Aorta (tissue), 5 donors: ENCODE measurements at regions not wholly inside any gene's neighbourhood (a gene's known extent, or its start where the extent isn't known, plus 50 kb on each side); places are given as distances from the start of the nearest gene placed in this dataset.

Source experiments
- ATAC-seq: fragments of 200-7000 bp; cut with Tn5 transposase; one replicate; pipeline ENCODE4 v1.9.1; 2022; ENCODE audit warnings: moderate library complexity; ENCODE audit not compliant: low FRiP score
- DNase-seq, 2 donors: peaks; one replicate each; pipeline ENCODE4 v3.0.0-alpha.2; 2020
- H3K27ac ChIP-seq, 2 donors: one replicate each; pipeline ENCODE4 v1.5.1; 2013; ENCODE audit warnings: low read length in 2 of 2, mild to moderate bottlenecking in 2 of 2, moderate library complexity in 2 of 2, control low read depth in 1 of 2, inconsistent platforms in 1 of 2, low read depth in 1 of 2
- H3K27me3 ChIP-seq, 2 donors: one replicate each; pipeline ENCODE4 v1.6.1; 2013; ENCODE audit warnings: control low read depth in 1 of 2, low read length in 1 of 2, mild to moderate bottlenecking in 1 of 2, moderate library complexity in 1 of 2; ENCODE audit not compliant: insufficient read depth in 2 of 2, control insufficient read depth in 1 of 2
- H3K36me3 ChIP-seq, 2 donors: one replicate each; pipeline ENCODE4 v1.6.1; 2013; ENCODE audit warnings: control low read depth in 1 of 2, low read length in 1 of 2, mild to moderate bottlenecking in 1 of 2; ENCODE audit not compliant: insufficient read depth in 2 of 2, control insufficient read depth in 1 of 2
- H3K4me1 ChIP-seq, 2 donors: one replicate each; pipeline ENCODE4 v1.6.1; 2013; ENCODE audit warnings: low read length in 2 of 2, control low read depth in 1 of 2, mild to moderate bottlenecking in 1 of 2, moderate library complexity in 1 of 2; ENCODE audit not compliant: insufficient read depth in 2 of 2, control insufficient read depth in 1 of 2
- H3K4me3 ChIP-seq, 2 donors: one replicate each; pipeline ENCODE4 v1.5.1; 2013; ENCODE audit warnings: low read length in 2 of 2, control low read depth in 1 of 2, mild to moderate bottlenecking in 1 of 2
- H3K9me3 ChIP-seq: one replicate; pipeline ENCODE4 v1.6.1; 2013; ENCODE audit warnings: mild to moderate bottlenecking, low read length; ENCODE audit not compliant: control insufficient read depth
- WGBS, 2 donors: extraction: QIAGEN DNeasy Blood & Tissue Kit; methylation state at CpG; one replicate each; pipeline ENCODE4 v1.1.7; 2013; 5-methylcytosine and 5-hydroxymethylcytosine counted together
- intact Hi-C, 2 donors: fragments of 100-400 bp; cut with DNase I; formaldehyde crosslinking; loops; one replicate each; pipeline versions ENCODE4 v1.14.2 to v1.15.0; 2022
- donor health status: healthy with polysubstance abuse.
- donor health status: Bipolar disorder and iron deficiency.
- donor health status: DM: no; HTN: no; CAD: no.
- donor health status: DM: no; HTN: no; CAD: no.
- donor health status: DM: yes; HTN: yes; CAD: no.

DNA sequence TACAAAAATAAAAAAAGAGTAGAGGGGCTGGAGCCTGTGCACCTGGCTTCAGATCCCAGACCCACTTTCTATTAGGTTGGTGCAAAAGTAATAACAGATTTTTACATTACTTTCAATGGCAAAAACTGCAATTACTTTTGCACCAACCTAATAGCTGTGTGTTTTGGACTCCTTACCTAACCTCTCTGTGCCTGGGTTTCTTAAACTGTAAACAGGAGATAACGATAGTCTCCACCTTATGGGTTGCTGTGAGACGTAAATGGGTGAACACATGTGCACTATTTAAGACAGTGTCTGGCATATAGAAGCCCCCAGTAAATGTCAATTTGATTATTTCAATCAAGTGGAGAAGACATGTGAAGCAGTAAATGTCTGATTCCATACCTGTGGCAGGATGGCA lies 89.7 kb downstream of the TFAP2C start:
- H3K4me3 ChIP-seq: no peak overlapping the region
- no peaks in the 10 kb centered on the region for H3K36me3 ChIP-seq
- H3K9me3 ChIP-seq: no peaks in the 10 kb centered on the region
- DNase-seq: no peak
- H3K27me3 ChIP-seq: no peaks in the 10 kb centered on the region
- no peak overlapping the region for H3K27ac ChIP-seq
- 87 to 88% methylated on average over 2 of the region's 2 CpGs for WGBS, 2 donors
- no peaks in the 10 kb centered on the region for H3K4me1 ChIP-seq
- intact Hi-C loops: no loop called here
- ATAC-seq: no peak

GRCh38 chr20:56720620-56721213 lies 91.6 kb downstream of the TFAP2C start:
- 86 to 88% methylated on average over 7 of the region's 7 CpGs for WGBS, 2 donors

GRCh38 chr20:56722042-56722441 lies 92.9 kb downstream of the TFAP2C start:
- Histone ChIP-seq H3K4me1 (no peaks in the 10 kb centered on the region), H3K4me3 (no peak overlapping the region), H3K9me3 (no peaks in the 10 kb centered on the region), H3K36me3 (no peaks in the 10 kb centered on the region), H3K27ac (no peak overlapping the region), H3K27me3 (no peaks in the 10 kb centered on the region)
- ATAC-seq (no peak), DNase-seq (peak in 1 of 2 donors; percentile 73)
- 63 to 67% methylated on average over 10 of the region's 10 CpGs for WGBS, 2 donors
- intact Hi-C loops: no loop called here

More at GRCh38 chr20:56720620-56721213, 91.6 kb downstream of the TFAP2C start:
- Histone ChIP-seq H3K27ac (no peak overlapping the region), H3K9me3 (no peaks in the 10 kb centered on the region), H3K4me1 (no peaks in the 10 kb centered on the region), H3K36me3 (no peaks in the 10 kb centered on the region), H3K4me3 (no peak overlapping the region), H3K27me3 (no peaks in the 10 kb centered on the region)
- DNase-seq (no peak), ATAC-seq (no peak)
- intact Hi-C loops: no loop called here

- WGBS, 2 donors: 85 to 86% methylated on average over 6 of the region's 6 CpGs
- intact Hi-C loops: no loop called here
Observed at GRCh38 chr20:56723331-56723730, 94.2 kb downstream of the TFAP2C start.

GRCh38 chr20:56724241-56724757 lies 95.2 kb downstream of the TFAP2C start:
- H3K4me1 ChIP-seq: no peaks in the 10 kb centered on the region
- no peak overlapping the region for H3K27ac ChIP-seq
- no peaks in the 10 kb centered on the region for H3K36me3 ChIP-seq
- DNase-seq (no peak), ATAC-seq (no peak)
- no peaks in the 10 kb centered on the region for H3K9me3 ChIP-seq
- intact Hi-C loops: no loop called here
- no peaks in the 10 kb centered on the region for H3K27me3 ChIP-seq
- no peak overlapping the region for H3K4me3 ChIP-seq
- 54 to 60% methylated on average over 5 of the region's 5 CpGs for WGBS, 2 donors

More at GRCh38 chr20:56723331-56723730, 94.2 kb downstream of the TFAP2C start:
- Histone ChIP-seq H3K36me3 (no peaks in the 10 kb centered on the region), H3K27me3 (no peaks in the 10 kb centered on the region), H3K27ac (no peak overlapping the region), H3K4me1 (no peaks in the 10 kb centered on the region), H3K4me3 (no peak overlapping the region), H3K9me3 (no peaks in the 10 kb centered on the region)
- DNase-seq: no peak
- no peak for ATAC-seq

DNA sequence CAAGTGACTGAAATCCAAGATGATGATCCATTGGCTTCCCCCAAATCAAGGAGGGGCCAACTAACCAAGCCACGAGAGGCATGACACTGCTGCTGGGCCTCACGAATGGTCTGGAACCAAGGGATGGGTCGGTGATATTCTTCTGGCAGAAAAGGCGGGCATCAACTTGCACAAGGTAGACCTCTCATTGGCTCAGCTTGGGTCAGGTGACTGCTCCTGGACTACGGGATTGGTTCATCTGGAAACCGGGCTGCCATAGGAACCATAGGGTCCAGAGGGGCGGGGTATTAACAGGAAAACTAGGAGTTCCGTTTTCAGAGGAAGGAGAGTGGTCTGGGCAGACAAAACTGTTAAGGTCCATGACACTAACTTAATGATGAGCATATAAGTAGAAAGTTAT lies 100.9 kb downstream of the TFAP2C start:
- ATAC-seq: no peak

GRCh38 chr20:56730996-56731395 lies 101.9 kb downstream of the TFAP2C start:
- no peak for ATAC-seq

More for the DNA sequence above, 100.9 kb downstream of the TFAP2C start:
- Histone ChIP-seq H3K4me1 (no peaks in the 10 kb centered on the region), H3K27me3 (no peaks in the 10 kb centered on the region), H3K9me3 (peaks cover 2% of the 10 kb centered on the region), H3K4me3 (no peak overlapping the region), H3K27ac (no peak overlapping the region), H3K36me3 (no peaks in the 10 kb centered on the region)
- intact Hi-C loops: no loop called here
- peak in 1 of 2 donors; percentile 19 for DNase-seq
- WGBS, 2 donors: 87% methylated on average over 8 of the region's 8 CpGs

DNA sequence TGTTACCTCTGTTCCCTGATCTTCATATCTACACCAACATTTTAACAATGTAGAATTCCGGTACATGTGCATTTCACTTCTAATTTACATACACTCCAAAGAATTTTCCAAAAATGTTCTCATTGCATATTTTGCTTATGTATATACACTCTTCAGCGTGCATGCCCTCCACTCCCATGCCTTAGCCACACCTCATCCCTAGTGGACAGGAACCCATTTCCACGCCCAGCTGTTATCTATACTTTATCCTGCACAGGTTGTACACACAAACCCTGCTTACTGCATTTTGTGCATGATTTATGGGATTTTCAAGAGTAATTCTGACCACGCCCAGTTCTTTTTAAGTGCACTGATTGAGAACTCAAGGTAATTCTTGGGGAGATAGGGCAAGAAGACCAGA lies 102.4 kb downstream of the TFAP2C start:
- H3K27me3 ChIP-seq: no peaks in the 10 kb centered on the region
- H3K36me3 ChIP-seq: no peaks in the 10 kb centered on the region
- H3K27ac ChIP-seq: no peak overlapping the region
- 72 to 73% methylated on average over 4 of the region's 4 CpGs for WGBS, 2 donors
- peaks cover 2% of the 10 kb centered on the region for H3K9me3 ChIP-seq
- intact Hi-C loops: no loop called here
- H3K4me3 ChIP-seq: no peak overlapping the region
- ATAC-seq (no peak), DNase-seq (peak in 1 of 2 donors; percentile 0)
- no peaks in the 10 kb centered on the region for H3K4me1 ChIP-seq

More at GRCh38 chr20:56730996-56731395, 101.9 kb downstream of the TFAP2C start:
- peaks cover 2% of the 10 kb centered on the region for H3K9me3 ChIP-seq
- 40 to 41% methylated on average over 7 of the region's 7 CpGs for WGBS, 2 donors
- no peaks in the 10 kb centered on the region for H3K36me3 ChIP-seq
- DNase-seq: peak in 1 of 2 donors; percentile 31
- no peak overlapping the region for H3K4me3 ChIP-seq
- intact Hi-C loops: no loop called here
- no peaks in the 10 kb centered on the region for H3K27me3 ChIP-seq
- no peaks in the 10 kb centered on the region for H3K4me1 ChIP-seq
- no peak overlapping the region for H3K27ac ChIP-seq

DNA sequence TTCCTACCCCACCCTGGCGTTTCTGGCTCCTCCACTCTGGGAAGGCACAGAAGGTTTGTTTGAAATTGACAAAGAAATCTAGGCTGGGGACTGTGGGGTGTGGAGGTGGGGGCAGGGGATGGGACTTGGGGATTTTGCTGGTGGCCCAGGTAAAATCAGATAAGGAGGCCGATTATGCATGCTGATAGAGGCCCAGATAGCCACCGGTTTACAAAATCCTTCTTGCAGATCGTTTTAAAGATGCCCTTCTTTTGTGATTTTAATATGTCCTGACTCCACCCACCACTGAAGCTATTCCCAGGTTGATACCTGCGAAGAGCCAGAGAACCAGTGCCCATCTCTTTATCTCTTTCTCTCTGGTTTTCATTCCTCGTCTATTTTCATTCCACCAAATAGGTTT lies 104.9 kb downstream of the TFAP2C start:
- no peaks in the 10 kb centered on the region for H3K27me3 ChIP-seq
- no peak for ATAC-seq

More for the DNA sequence above, 104.9 kb downstream of the TFAP2C start:
- Histone ChIP-seq H3K4me3 (no peak overlapping the region), H3K9me3 (peaks cover 2% of the 10 kb centered on the region), H3K27ac (no peak overlapping the region), H3K36me3 (no peaks in the 10 kb centered on the region), H3K4me1 (no peaks in the 10 kb centered on the region)
- DNase-seq: no peak
- intact Hi-C loops: no loop called here
- 19 to 20% methylated on average over 6 of the region's 6 CpGs for WGBS, 2 donors
